HepG2 (cell line): ENCODE measurements at regions not wholly inside any gene's neighbourhood (a gene's known extent, or its start where the extent isn't known, plus 50 kb on each side); places are given as distances from the start of the nearest gene placed in this dataset.
"Not testable (repeated sequence)": the region's sequence is repeated elsewhere in the genome, so short reads cannot be mapped to it uniquely, and the experiment has no call there.

Source experiments
- ATAC-seq: fragments of 200-7000 bp; cut with Tn5 transposase; 3 replicates; pipeline ENCODE4 v1.9.1; 2020; ENCODE audit warnings: mild to moderate bottlenecking, moderate library complexity
- BruUV-seq: library from RNA; stranded (reverse); fragments of 400-500 nt; replicated peaks from 2 replicates; lab custom pipeline; 2021; lab: Mats Ljungman, UMichigan
- CTCF ChIA-PET: fragments of 300-600 bp; formaldehyde crosslinking; extraction: SDS; loops from one replicate; lab custom pipeline; 2021; ENCODE audit warnings: low total read pairs, inconsistent platforms, low intra/inter-chr PET ratio; lab: Yijun Ruan, JAX
- POLR2A ChIA-PET: fragments of 350-600 bp; sonication (Branson Sonifier 250); formaldehyde crosslinking; loops from one replicate; lab custom pipeline; 2020; ENCODE audit warnings: antibody characterized with exemption, inconsistent platforms; lab: Yijun Ruan, JAX
- DNase-seq: peaks from one replicate; pipeline ENCODE4 v3.0.0-alpha.2; 2015; ENCODE audit warnings: low spot score
- FAIRE-seq: peaks from 3 replicates; lab custom pipeline; 2011; peaks lifted over from hg19 to GRCh38; lab: Jason Lieb, UNC
- H2AFZ ChIP-seq: one replicate; pipeline ENCODE4 v1.6.1; 2011; ENCODE audit warnings: low read length, inconsistent platforms
- H3K27ac ChIP-seq: fragments of 300-600 bp; 3 replicates; pipeline ENCODE4 v1.8.0; 2011; ENCODE audit warnings: mixed run types, mild to moderate bottlenecking, mixed read lengths, low read length, inconsistent platforms; ENCODE audit not compliant: insufficient read depth; ENCODE audit errors: extremely low read length
- H3K27me3 ChIP-seq, 2 experiments: fragments of 200-600 bp in 1 of 2; 2 replicates in 1 of 2; 3 replicates in 1 of 2; pipeline versions ENCODE4 v1.6.0 to v1.8.0; 2011; ENCODE audit warnings: low read length in 2 of 2, mild to moderate bottlenecking in 2 of 2, moderate library complexity in 2 of 2, inconsistent platforms in 1 of 2; ENCODE audit not compliant: insufficient read depth in 2 of 2, control insufficient read depth in 1 of 2
- H3K36me3 ChIP-seq, 2 experiments: fragments of 200-600 bp in 1 of 2; replicated peaks in 1 of 2; 2 replicates in 1 of 2; 3 replicates in 1 of 2; pipeline versions ENCODE4 v1.5.1 to v1.8.0; 2011; ENCODE audit warnings: low read length in 2 of 2, inconsistent platforms in 1 of 2; ENCODE audit not compliant: insufficient read depth in 2 of 2, control insufficient read depth in 1 of 2
- H3K4me1 ChIP-seq: 2 replicates; pipeline ENCODE4 v1.5.1; 2012; ENCODE audit warnings: low read length, inconsistent platforms; ENCODE audit not compliant: insufficient read depth
- H3K4me2 ChIP-seq: 2 replicates; pipeline ENCODE4 v1.6.0; 2011; ENCODE audit warnings: low read depth, low read length, inconsistent platforms
- H3K4me3 ChIP-seq, 3 experiments: fragments of 200-600 bp in 1 of 3; sonication (generic), shearing (Covaris generic) in 1 of 3; replicated peaks in 1 of 3; 2 replicates each; pipeline ENCODE4 v1.5.1; 2011 to 2016; ENCODE audit warnings: low read length in 3 of 3, inconsistent platforms in 2 of 3, low read depth in 2 of 3, mild to moderate bottlenecking in 2 of 3, control low read depth in 1 of 3, mixed read lengths in 1 of 3; ENCODE audit not compliant: insufficient read depth in 1 of 3
- H3K79me2 ChIP-seq: one replicate; pipeline ENCODE4 v1.6.1; 2011; ENCODE audit warnings: low read length, inconsistent platforms; ENCODE audit not compliant: insufficient read depth
- H3K9ac ChIP-seq: 2 replicates; pipeline ENCODE4 v1.6.0; 2011; ENCODE audit warnings: mild to moderate bottlenecking, low read depth, low read length, inconsistent platforms; ENCODE audit not compliant: insufficient read depth
- H3K9me3 ChIP-seq: 2 replicates; pipeline ENCODE4 v1.5.1; 2012; ENCODE audit warnings: mild to moderate bottlenecking, low read length
- H4K20me1 ChIP-seq: 2 replicates; pipeline ENCODE4 v1.6.0; 2011; ENCODE audit warnings: inconsistent platforms, mild to moderate bottlenecking, low read length, moderate library complexity; ENCODE audit not compliant: insufficient read depth
- ETV5 ChIP-seq: IDR thresholded peaks from 2 replicates; pipeline ENCODE4 v1.6.1; 2018; ENCODE audit warnings: missing biosample characterization, missing genetic modification reagents, inconsistent platforms, borderline replicate concordance
- KLF11 ChIP-seq: IDR thresholded peaks from 2 replicates; pipeline ENCODE4 v1.6.1; 2016; ENCODE audit warnings: missing compliant biosample characterization
- MEF2D ChIP-seq: sonication (generic); formaldehyde crosslinking; IDR thresholded peaks from 2 replicates; pipeline ENCODE4 v1.5.1; 2020; ENCODE audit warnings: mild to moderate bottlenecking, missing genetic modification reagents
- REXO4 ChIP-seq: sonication (generic); formaldehyde crosslinking; IDR thresholded peaks from 2 replicates; pipeline ENCODE4 v1.8.0; 2022; ENCODE audit warnings: missing genetic modification reagents, mild to moderate bottlenecking, borderline replicate concordance
- RXRA ChIP-seq: sonication (generic); formaldehyde crosslinking; IDR thresholded peaks from 2 replicates; pipeline ENCODE4 v1.5.1; 2020; ENCODE audit warnings: missing genetic modification reagents
- USF2 ChIP-seq, 2 experiments: sonication (generic) in 1 of 2; formaldehyde crosslinking in 1 of 2; IDR thresholded peaks; 2 replicates each; pipeline versions ENCODE4 v1.5.1 to v1.6.1; 2011 to 2020; ENCODE audit warnings: borderline replicate concordance in 1 of 2, low read depth in 1 of 2, low read length in 1 of 2, mild to moderate bottlenecking in 1 of 2, missing genetic modification reagents in 1 of 2, moderate library complexity in 1 of 2
- ZNF263 ChIP-seq: sonication (generic); formaldehyde crosslinking; IDR thresholded peaks from 2 replicates; pipeline ENCODE4 v1.4.0; 2020; ENCODE audit warnings: missing genetic modification reagents
- ZNF512B ChIP-seq: sonication (generic); formaldehyde crosslinking; IDR thresholded peaks from 2 replicates; pipeline ENCODE4 v1.5.1; 2020; ENCODE audit warnings: missing genetic modification reagents, mild to moderate bottlenecking, borderline replicate concordance
- WGBS: methylation state at CpG from one replicate; pipeline ENCODE4 v1.1.6; 2017; ENCODE audit warnings: low lambda C conversion rate; 5-methylcytosine and 5-hydroxymethylcytosine counted together
- in situ Hi-C: cut with HindIII; loops from 2 replicates; pipeline ENCODE4 v1.10.0; 2017; ENCODE audit warnings: low pct_unique_long_range_greater_than_20kb; ENCODE audit not compliant: extremely low pct_ligation_motif_present
- intact Hi-C: fragments of 100-400 bp; cut with micrococcal nuclease; formaldehyde crosslinking; loops from one replicate; pipeline ENCODE4 v1.10.0; 2022; ENCODE audit not compliant: unreplicated experiment
- TF ChIP-seq, protein P1 (sequence below): IDR thresholded peaks from 2 replicates; pipeline ENCODE4 v1.6.1; 2016

GRCh38 chr6:68126089-68126749 lies 508.9 kb upstream of the ADGRB3 start (continued):
- TF ChIP-seq ZNF512B (CRISPR knock-in tag) (no peak), ETV5 (CRISPR knock-in tag) (no peak)

- CTCF ChIA-PET, ATAC-seq, H4K20me1 ChIP-seq, intact Hi-C loops, POLR2A ChIA-PET, H2AFZ ChIP-seq, H3K4me1 ChIP-seq, H3K4me3 ChIP-seq, DNase-seq, H3K27ac ChIP-seq, H3K4me2 ChIP-seq, H3K27me3 ChIP-seq, H3K36me3 ChIP-seq, H3K79me2 ChIP-seq, BruUV-seq, FAIRE-seq, in situ Hi-C loops, H3K9ac ChIP-seq: not testable (repeated sequence)
- H3K9me3 ChIP-seq: peaks cover 23% of the 10 kb centered on the region
- WGBS: 0% methylated on average over 2 of the region's 2 CpGs
These were observed 512.1 kb upstream of the ADGRB3 start for GRCh38 chr6:68122975-68123374.

- FAIRE-seq (no peak), ATAC-seq (no peak), DNase-seq (no peak)
- CTCF ChIA-PET: no interaction called here
- Histone ChIP-seq H3K79me2 (no peaks in the 10 kb centered on the region), H3K9me3 (peaks cover 23% of the 10 kb centered on the region), H2AFZ (no peak overlapping the region), H3K36me3 (no peaks in the 10 kb centered on the region), H3K4me1 (no peaks in the 10 kb centered on the region), H3K27me3 (no peaks in the 10 kb centered on the region), H4K20me1 (no peaks in the 10 kb centered on the region), H3K9ac (no peak overlapping the region), H3K4me2 (no peak overlapping the region), H3K27ac (no peak overlapping the region), H3K4me3 (no peak overlapping the region)
- in situ Hi-C loops: no loop called here
- no TSS peak for BruUV-seq
- WGBS: 0% methylated on average over 2 of the region's 2 CpGs
- POLR2A ChIA-PET: no interaction called here
- intact Hi-C loops: no loop called here
- TF ChIP-seq MEF2D (CRISPR knock-in tag): no peak
- no peak for TF ChIP-seq RXRA (CRISPR knock-in tag)
- no peak for TF ChIP-seq REXO4 (CRISPR knock-in tag)
- TF ChIP-seq USF2 (IDR thresholded peaks at IDR 0.05; ENCODE audit: low read depth, low read length): no peak
- no peak for TF ChIP-seq USF2 (CRISPR knock-in tag; IDR thresholded peaks at IDR 0.05; ENCODE audit: borderline replicate concordance)
- TF ChIP-seq, protein P1, sequence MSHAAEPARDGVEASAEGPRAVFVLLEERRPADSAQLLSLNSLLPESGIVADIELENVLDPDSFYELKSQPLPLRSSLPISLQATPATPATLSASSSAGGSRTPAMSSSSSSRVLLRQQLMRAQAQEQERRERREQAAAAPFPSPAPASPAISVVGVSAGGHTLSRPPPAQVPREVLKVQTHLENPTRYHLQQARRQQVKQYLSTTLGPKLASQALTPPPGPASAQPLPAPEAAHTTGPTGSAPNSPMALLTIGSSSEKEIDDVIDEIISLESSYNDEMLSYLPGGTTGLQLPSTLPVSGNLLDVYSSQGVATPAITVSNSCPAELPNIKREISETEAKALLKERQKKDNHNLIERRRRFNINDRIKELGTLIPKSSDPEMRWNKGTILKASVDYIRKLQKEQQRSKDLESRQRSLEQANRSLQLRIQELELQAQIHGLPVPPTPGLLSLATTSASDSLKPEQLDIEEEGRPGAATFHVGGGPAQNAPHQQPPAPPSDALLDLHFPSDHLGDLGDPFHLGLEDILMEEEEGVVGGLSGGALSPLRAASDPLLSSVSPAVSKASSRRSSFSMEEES (CRISPR knock-in tag): no peak
- TF ChIP-seq KLF11 (CRISPR knock-in tag): no peak
- TF ChIP-seq ZNF263 (CRISPR knock-in tag): no peak
These were observed 513.0 kb upstream of the ADGRB3 start for GRCh38 chr6:68122032-68122431.
